ENCODE measurements at regions not wholly inside any gene's neighbourhood (a gene's known extent, or its start where the extent isn't known, plus 50 kb on each side); places are given as distances from the start of the nearest gene placed in this dataset.

DNA sequence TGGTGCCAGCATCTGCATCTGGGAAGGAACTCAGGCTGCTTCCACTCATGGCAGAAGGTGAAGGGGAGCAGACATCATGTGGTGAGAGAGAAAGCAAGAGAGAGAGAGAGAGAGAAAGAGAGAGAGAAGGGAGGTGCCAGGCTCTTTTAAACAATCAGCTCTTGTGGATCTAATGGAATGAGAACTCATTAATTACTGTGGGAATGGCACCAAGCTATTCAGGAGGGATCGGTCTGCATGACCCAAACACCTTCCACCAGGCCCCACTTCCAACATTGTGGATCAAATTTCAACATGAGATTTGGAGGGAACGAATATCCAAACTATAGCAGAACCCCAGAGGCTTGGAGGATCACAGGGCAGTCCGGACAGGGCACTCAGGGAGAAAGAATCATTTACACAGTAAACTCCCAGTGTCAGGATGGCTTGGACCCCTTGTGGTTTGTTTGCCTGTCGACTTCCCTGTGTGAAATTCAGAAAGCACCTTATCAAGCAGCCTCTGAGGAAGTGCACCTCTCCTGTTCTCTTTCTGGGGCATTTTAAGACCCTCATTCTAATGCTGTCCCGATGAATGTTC is 308.5 kb downstream of the REEP3 start:
- Histone ChIP-seq H3K79me2 (ENCODE audit: low read length) (no peaks in the 10 kb centered on the region), H3K4me2 (ENCODE audit: low read length) (no peak overlapping the region), H3K27me3 (ENCODE audit: low read depth, low read length) (no peaks in the 10 kb centered on the region), H3K9ac (ENCODE audit: low read length) (no peak overlapping the region), H4K20me1 (ENCODE audit: insufficient read depth, low read length) (no peaks in the 10 kb centered on the region), H3K27ac (ENCODE audit: low read length) (no peak overlapping the region), H3K4me1 (ENCODE audit: low read length) (peaks cover 14% of the 10 kb centered on the region), H3K4me3 (ENCODE audit: low read length) (no peak overlapping the region), H3K9me3 (ENCODE audit: insufficient read depth, low read length) (no peaks in the 10 kb centered on the region), H2AFZ (ENCODE audit: low read depth, low read length) (no peak overlapping the region), H3K36me3 (replicated peaks; ENCODE audit: low read depth, low read length) (no peaks in the 10 kb centered on the region)
- TF ChIP-seq, protein P1, sequence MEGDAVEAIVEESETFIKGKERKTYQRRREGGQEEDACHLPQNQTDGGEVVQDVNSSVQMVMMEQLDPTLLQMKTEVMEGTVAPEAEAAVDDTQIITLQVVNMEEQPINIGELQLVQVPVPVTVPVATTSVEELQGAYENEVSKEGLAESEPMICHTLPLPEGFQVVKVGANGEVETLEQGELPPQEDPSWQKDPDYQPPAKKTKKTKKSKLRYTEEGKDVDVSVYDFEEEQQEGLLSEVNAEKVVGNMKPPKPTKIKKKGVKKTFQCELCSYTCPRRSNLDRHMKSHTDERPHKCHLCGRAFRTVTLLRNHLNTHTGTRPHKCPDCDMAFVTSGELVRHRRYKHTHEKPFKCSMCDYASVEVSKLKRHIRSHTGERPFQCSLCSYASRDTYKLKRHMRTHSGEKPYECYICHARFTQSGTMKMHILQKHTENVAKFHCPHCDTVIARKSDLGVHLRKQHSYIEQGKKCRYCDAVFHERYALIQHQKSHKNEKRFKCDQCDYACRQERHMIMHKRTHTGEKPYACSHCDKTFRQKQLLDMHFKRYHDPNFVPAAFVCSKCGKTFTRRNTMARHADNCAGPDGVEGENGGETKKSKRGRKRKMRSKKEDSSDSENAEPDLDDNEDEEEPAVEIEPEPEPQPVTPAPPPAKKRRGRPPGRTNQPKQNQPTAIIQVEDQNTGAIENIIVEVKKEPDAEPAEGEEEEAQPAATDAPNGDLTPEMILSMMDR (IDR thresholded peaks at IDR 0.05; ENCODE audit: low read depth, low read length), result no peak
- no peak for TF ChIP-seq EZH2phosphoT487 (IDR thresholded peaks at IDR 0.05; ENCODE audit: low read depth)

DNA sequence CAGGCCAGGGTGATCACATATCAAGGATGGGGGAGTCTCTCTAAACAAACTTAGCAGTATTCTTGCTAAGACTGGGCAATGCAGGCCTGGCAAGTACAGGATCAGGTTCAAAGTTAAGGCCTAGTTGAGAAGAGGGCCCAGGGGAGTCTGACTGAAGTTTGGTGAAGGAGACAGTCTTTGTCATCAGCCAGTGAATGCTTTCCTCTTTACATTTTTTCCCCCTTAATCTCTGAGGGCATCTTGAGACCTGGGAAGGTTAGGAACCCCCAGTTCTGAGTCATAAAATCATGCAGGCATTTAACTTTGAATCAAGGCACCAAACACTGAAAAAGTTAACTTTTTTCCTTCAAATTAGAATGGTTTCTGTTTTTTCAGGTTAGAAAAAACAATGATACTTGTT is 311.5 kb downstream of the REEP3 start:
- no peaks in the 10 kb centered on the region for H3K27me3 ChIP-seq (ENCODE audit: low read depth, low read length)
- H3K9ac ChIP-seq (ENCODE audit: low read length), result no peak overlapping the region
- H3K27ac ChIP-seq (ENCODE audit: low read length), result no peak overlapping the region
- no peak overlapping the region for H2AFZ ChIP-seq (ENCODE audit: low read depth, low read length)
- H3K9me3 ChIP-seq (ENCODE audit: insufficient read depth, low read length), result no peaks in the 10 kb centered on the region
- no peaks in the 10 kb centered on the region for H4K20me1 ChIP-seq (ENCODE audit: insufficient read depth, low read length)
- H3K4me3 ChIP-seq (ENCODE audit: low read length), result no peak overlapping the region
- no peaks in the 10 kb centered on the region for H3K36me3 ChIP-seq (replicated peaks; ENCODE audit: low read depth, low read length)
- TF ChIP-seq, protein P1 (IDR thresholded peaks at IDR 0.05; ENCODE audit: low read depth, low read length), result no peak
- no peak for TF ChIP-seq EZH2phosphoT487 (IDR thresholded peaks at IDR 0.05; ENCODE audit: low read depth)
- no peak overlapping the region for H3K4me2 ChIP-seq (ENCODE audit: low read length)
- H3K4me1 ChIP-seq (ENCODE audit: low read length), result peaks cover 14% of the 10 kb centered on the region
- no peaks in the 10 kb centered on the region for H3K79me2 ChIP-seq (ENCODE audit: low read length)

DNA sequence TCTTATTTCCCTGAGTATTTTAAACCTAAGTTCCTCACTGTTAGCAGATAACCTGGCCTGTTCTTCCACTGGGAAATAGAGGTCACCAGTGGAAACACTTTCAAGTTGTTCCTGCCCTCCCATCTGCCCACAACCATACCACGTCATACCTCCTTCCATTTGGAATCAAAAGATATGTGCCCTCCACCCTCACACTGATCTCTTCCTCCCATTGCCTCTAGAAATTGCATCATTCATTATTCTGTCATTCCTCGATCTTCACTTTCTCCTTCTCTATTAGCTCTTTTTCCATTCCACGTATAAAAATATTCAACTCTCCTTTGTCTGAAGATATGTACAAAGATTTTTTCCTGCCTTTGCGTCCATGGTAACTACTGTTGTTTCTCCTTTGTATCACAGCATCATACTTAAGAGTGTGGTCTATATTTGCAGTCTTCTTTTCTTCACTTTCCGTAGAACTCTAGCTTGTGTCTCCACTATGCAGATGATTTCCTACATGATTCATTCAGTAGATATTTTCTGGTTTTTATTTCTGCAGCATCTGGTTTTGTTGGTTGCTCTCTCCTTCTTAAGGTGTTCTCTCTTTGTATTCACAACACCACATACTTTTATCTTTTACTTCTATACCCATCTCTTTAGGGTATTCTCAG is 312.3 kb downstream of the REEP3 start:
- no peak for TF ChIP-seq EZH2phosphoT487 (IDR thresholded peaks at IDR 0.05; ENCODE audit: low read depth)
- TF ChIP-seq, protein P1 (IDR thresholded peaks at IDR 0.05; ENCODE audit: low read depth, low read length), result no peak
- H3K4me2 ChIP-seq (ENCODE audit: low read length), result no peak overlapping the region
- no peaks in the 10 kb centered on the region for H3K79me2 ChIP-seq (ENCODE audit: low read length)
- no peaks in the 10 kb centered on the region for H4K20me1 ChIP-seq (ENCODE audit: insufficient read depth, low read length)
- H3K4me1 ChIP-seq (ENCODE audit: low read length), result peaks cover 14% of the 10 kb centered on the region
- H3K27ac ChIP-seq (ENCODE audit: low read length), result no peak overlapping the region
- no peak overlapping the region for H3K9ac ChIP-seq (ENCODE audit: low read length)
- H3K9me3 ChIP-seq (ENCODE audit: insufficient read depth, low read length), result no peaks in the 10 kb centered on the region
- no peaks in the 10 kb centered on the region for H3K36me3 ChIP-seq (replicated peaks; ENCODE audit: low read depth, low read length)
- no peak overlapping the region for H2AFZ ChIP-seq (ENCODE audit: low read depth, low read length)
- H3K27me3 ChIP-seq (ENCODE audit: low read depth, low read length), result no peaks in the 10 kb centered on the region
- no peak overlapping the region for H3K4me3 ChIP-seq (ENCODE audit: low read length)

DNA sequence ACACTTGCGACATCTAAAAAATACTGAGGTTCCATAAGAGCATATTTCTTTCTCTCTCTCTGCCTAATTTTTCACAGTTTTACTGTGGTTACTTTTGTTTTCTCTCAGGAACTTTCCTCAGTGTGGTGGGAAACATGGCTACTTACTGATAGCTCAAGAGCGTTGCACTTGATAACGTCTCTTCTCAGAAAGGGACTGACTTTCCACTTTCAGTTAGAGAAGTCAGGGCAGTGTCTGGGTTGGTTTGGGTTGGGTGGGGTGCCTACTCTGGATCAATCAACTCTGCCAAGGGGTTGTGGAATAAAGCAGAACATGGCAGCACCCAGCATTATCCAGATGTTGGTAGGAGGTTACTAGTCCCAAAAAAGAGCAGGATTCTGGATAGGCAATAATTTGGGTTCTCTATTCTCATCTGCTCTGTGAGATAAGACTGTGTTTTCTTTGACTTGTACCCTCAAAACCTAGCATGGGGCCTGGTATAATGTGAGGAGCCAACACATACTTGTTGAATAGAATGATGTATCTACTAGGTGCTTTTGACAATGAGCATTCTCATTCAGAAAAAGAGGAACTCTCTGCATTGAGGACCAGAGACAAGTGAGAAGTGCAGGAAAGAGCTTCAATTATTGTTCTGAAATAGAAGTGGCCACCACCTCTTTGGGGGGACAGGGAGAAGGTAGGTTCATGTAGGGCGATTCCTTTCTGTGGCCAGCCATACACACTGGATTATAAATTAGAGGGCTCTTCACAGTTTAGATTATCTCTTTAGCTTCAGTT is 315.7 kb downstream of the REEP3 start:
- H3K4me2 ChIP-seq (ENCODE audit: low read length), result no peak overlapping the region
- no peaks in the 10 kb centered on the region for H3K36me3 ChIP-seq (replicated peaks; ENCODE audit: low read depth, low read length)
- H4K20me1 ChIP-seq (ENCODE audit: insufficient read depth, low read length), result no peaks in the 10 kb centered on the region
- H3K79me2 ChIP-seq (ENCODE audit: low read length), result no peaks in the 10 kb centered on the region
- H3K9me3 ChIP-seq (ENCODE audit: insufficient read depth, low read length), result no peaks in the 10 kb centered on the region
- no peak overlapping the region for H3K9ac ChIP-seq (ENCODE audit: low read length)
- TF ChIP-seq EZH2phosphoT487 (IDR thresholded peaks at IDR 0.05; ENCODE audit: low read depth), result no peak
- TF ChIP-seq, protein P1 (IDR thresholded peaks at IDR 0.05; ENCODE audit: low read depth, low read length), result no peak
- H3K4me1 ChIP-seq (ENCODE audit: low read length), result peaks cover 2% of the 10 kb centered on the region
- no peaks in the 10 kb centered on the region for H3K27me3 ChIP-seq (ENCODE audit: low read depth, low read length)
- H2AFZ ChIP-seq (ENCODE audit: low read depth, low read length), result no peak overlapping the region
- no peak overlapping the region for H3K4me3 ChIP-seq (ENCODE audit: low read length)
- H3K27ac ChIP-seq (ENCODE audit: low read length), result no peak overlapping the region
